ENCODE measurements at regions not wholly inside any gene's neighbourhood (a gene's known extent, or its start where the extent isn't known, plus 50 kb on each side); places are given as distances from the start of the nearest gene placed in this dataset.

DNA sequence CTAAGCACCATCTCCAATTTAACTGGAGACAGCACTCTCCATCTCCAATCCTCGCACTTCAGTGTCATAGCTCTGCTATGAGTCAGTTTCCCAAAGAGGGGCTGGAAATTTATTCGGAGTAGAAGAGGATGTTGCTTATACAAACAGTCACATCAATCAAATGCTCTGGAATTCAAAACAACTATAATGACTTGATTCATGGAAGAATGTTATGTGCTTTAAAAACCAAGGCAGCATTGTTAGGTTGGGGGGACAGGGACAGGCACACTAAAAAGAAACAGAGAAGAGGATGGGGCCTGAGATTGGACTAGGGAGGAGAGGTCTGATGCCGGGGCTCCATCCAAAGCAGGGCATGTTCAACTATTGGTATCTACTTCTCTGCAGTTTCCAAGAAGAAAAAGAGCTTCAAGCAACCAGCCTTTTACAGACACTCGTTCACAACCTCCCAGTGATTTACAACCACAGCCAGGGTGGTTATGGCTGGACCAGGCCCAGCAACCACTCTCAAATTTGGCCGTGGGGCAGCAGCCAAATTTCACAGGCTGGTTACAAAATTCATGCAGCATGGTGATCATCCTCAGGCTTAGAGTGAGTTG is 117.5 kb upstream of the ZNF366 start:
- TF ChIP-seq, protein P1, sequence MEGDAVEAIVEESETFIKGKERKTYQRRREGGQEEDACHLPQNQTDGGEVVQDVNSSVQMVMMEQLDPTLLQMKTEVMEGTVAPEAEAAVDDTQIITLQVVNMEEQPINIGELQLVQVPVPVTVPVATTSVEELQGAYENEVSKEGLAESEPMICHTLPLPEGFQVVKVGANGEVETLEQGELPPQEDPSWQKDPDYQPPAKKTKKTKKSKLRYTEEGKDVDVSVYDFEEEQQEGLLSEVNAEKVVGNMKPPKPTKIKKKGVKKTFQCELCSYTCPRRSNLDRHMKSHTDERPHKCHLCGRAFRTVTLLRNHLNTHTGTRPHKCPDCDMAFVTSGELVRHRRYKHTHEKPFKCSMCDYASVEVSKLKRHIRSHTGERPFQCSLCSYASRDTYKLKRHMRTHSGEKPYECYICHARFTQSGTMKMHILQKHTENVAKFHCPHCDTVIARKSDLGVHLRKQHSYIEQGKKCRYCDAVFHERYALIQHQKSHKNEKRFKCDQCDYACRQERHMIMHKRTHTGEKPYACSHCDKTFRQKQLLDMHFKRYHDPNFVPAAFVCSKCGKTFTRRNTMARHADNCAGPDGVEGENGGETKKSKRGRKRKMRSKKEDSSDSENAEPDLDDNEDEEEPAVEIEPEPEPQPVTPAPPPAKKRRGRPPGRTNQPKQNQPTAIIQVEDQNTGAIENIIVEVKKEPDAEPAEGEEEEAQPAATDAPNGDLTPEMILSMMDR (IDR thresholded peaks at IDR 0.05), result no peak
- TF ChIP-seq POLR2A (IDR thresholded peaks at IDR 0.05), result no peak
